ENCODE measurements at regions not wholly inside any gene's neighbourhood (a gene's known extent, or its start where the extent isn't known, plus 50 kb on each side); places are given as distances from the start of the nearest gene placed in this dataset.

DNA sequence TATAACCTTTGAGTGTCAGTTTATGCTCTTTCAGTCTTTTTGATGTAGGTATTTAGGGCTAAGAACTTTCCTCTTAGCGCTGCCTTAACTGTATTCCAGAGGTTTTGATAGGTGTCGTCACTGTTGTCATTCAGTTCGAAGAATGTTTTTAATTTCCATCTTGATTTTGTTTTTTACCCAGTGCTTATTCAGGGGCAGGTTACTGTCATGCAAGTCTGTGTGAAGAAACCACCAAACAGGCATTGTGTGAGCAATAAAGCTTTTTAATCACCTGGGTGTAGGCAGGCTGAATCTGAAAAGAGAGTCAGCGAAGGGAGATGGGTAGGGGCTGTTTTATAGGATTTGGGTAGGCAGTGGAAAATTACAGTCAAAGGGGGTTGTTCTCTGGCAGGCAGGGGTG lies 142.0 kb upstream of the USP9Y start:
- DNase-seq (ENCODE audit: low spot score in 2 of 2) = no peak
- H3K36me3 ChIP-seq = no peaks in the 10 kb centered on the region
- intact Hi-C loops (cut with DNase I; ENCODE audit: low total_unique reads) = no loop called here
- TF ChIP-seq CTCF (IDR thresholded peaks at IDR 0.05) = no peak
- no peak for TF ChIP-seq POLR2AphosphoS5 (IDR thresholded peaks at IDR 0.05)
- TF ChIP-seq POLR2A (IDR thresholded peaks at IDR 0.05) = no peak
- no peaks in the 10 kb centered on the region for H3K4me1 ChIP-seq
- H3K9me3 ChIP-seq = no peaks in the 10 kb centered on the region
- no peak overlapping the region for H3K4me3 ChIP-seq
- no peak overlapping the region for H3K27ac ChIP-seq
- no peaks in the 10 kb centered on the region for H3K27me3 ChIP-seq

GRCh38 chrY:12576278-12576677 lies 124.8 kb upstream of the USP9Y start:
- Histone ChIP-seq H3K27ac (no peak overlapping the region), H3K4me1 (no peaks in the 10 kb centered on the region), H3K9me3 (no peaks in the 10 kb centered on the region), H3K4me3 (no peak overlapping the region), H3K27me3 (no peaks in the 10 kb centered on the region), H3K36me3 (no peaks in the 10 kb centered on the region)
- DNase-seq (ENCODE audit: low spot score in 2 of 2) = no peak
- TF ChIP-seq POLR2A (IDR thresholded peaks at IDR 0.05) = no peak
- TF ChIP-seq CTCF (IDR thresholded peaks at IDR 0.05) = no peak
- TF ChIP-seq POLR2AphosphoS5 (IDR thresholded peaks at IDR 0.05) = no peak
- intact Hi-C loops (cut with DNase I; ENCODE audit: low total_unique reads) = no loop called here

- H3K4me3 ChIP-seq = no peak overlapping the region
- no peaks in the 10 kb centered on the region for H3K27me3 ChIP-seq
- intact Hi-C loops (cut with DNase I; ENCODE audit: low total_unique reads) = no loop called here
- no peaks in the 10 kb centered on the region for H3K4me1 ChIP-seq
- H3K27ac ChIP-seq = no peak overlapping the region
- H3K9me3 ChIP-seq = no peaks in the 10 kb centered on the region
- no peaks in the 10 kb centered on the region for H3K36me3 ChIP-seq
- TF ChIP-seq POLR2A (IDR thresholded peaks at IDR 0.05) (no peak), POLR2AphosphoS5 (IDR thresholded peaks at IDR 0.05) (no peak), CTCF (IDR thresholded peaks at IDR 0.05) (no peak)
- no peak for DNase-seq (ENCODE audit: low spot score in 2 of 2)
These were observed 107.4 kb upstream of the USP9Y start for GRCh38 chrY:12593532-12594216.

DNA sequence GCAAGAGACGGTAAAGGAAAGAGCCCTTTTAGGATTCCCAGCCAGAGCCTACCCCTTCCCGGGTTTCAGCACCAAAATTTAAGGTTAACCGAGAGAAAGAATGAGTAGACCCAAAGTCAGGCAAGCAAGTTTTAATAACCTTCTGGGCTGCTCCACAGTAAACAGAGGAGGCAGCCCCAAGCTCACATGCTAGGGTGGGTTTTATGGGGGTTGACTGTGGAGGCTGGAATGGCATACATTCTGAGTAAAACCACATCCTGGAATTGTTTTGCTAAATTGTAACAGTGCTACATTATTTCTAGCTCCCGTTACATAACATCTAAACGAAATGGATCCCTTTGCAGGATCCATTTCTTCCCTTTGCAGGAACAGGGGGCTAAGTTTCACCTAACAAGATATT lies 102.2 kb upstream of the USP9Y start:
- intact Hi-C loops (cut with DNase I; ENCODE audit: low total_unique reads) = no loop called here
- H3K36me3 ChIP-seq = no peaks in the 10 kb centered on the region
- TF ChIP-seq CTCF (IDR thresholded peaks at IDR 0.05) (no peak), POLR2A (IDR thresholded peaks at IDR 0.05) (no peak), POLR2AphosphoS5 (IDR thresholded peaks at IDR 0.05) (no peak)

GRCh38 chrY:12605426-12605825 lies 95.6 kb upstream of the USP9Y start:
- Histone ChIP-seq H3K4me3 (no peak overlapping the region), H3K27ac (no peak overlapping the region), H3K9me3 (no peaks in the 10 kb centered on the region), H3K36me3 (no peaks in the 10 kb centered on the region), H3K27me3 (no peaks in the 10 kb centered on the region), H3K4me1 (no peaks in the 10 kb centered on the region)
- no peak for DNase-seq (ENCODE audit: low spot score in 2 of 2)
- intact Hi-C loops (cut with DNase I; ENCODE audit: low total_unique reads) = no loop called here
- no peak for TF ChIP-seq POLR2AphosphoS5 (IDR thresholded peaks at IDR 0.05)
- TF ChIP-seq POLR2A (IDR thresholded peaks at IDR 0.05) = no peak
- TF ChIP-seq CTCF (IDR thresholded peaks at IDR 0.05) = no peak

More for the DNA sequence above, 102.2 kb upstream of the USP9Y start:
- no peaks in the 10 kb centered on the region for H3K4me1 ChIP-seq
- no peaks in the 10 kb centered on the region for H3K9me3 ChIP-seq
- H3K27me3 ChIP-seq = no peaks in the 10 kb centered on the region
- H3K4me3 ChIP-seq = no peak overlapping the region
- DNase-seq (ENCODE audit: low spot score in 2 of 2) = no peak
- H3K27ac ChIP-seq = no peak overlapping the region
